ENCODE measurements at regions not wholly inside any gene's neighbourhood (a gene's known extent, or its start where the extent isn't known, plus 50 kb on each side); places are given as distances from the start of the nearest gene placed in this dataset.

DNA sequence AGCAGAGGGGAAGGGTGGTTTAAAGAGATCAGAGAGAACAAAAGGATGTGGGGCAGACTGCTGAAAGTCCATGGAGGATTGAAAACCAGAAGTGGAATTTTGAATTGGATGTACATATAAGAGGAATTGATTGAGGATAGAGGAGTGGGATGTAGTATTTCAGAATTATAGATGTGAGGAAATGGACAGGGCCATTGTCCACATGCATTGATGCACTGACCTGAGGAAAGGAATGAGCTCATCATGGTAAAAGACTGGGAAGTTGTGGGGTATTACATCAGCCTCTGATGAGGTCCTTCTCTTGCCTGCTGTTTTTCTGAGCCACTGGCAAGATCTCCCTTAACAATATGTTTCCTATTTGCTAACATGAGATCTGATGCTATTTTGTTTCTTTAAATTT lies 365.7 kb upstream of the FANCL start:
- Histone ChIP-seq H3K27me3 (ENCODE audit: low read length) (no peaks in the 10 kb centered on the region), H3K9me3 (ENCODE audit: insufficient read depth, low read length) (no peaks in the 10 kb centered on the region), H2AFZ (ENCODE audit: low read depth, low read length, severe bottlenecking) (no peak overlapping the region), H3K9me2 (replicated peaks; ENCODE audit: insufficient read depth, low read length) (no peaks in the 10 kb centered on the region), H3K27ac (ENCODE audit: low read depth, low read length) (no peak overlapping the region), H3K79me2 (ENCODE audit: insufficient read depth, low read length) (no peaks in the 10 kb centered on the region), H3K36me3 (ENCODE audit: low read length) (no peaks in the 10 kb centered on the region), H3F3A (ENCODE audit: insufficient read depth) (no peaks in the 10 kb centered on the region), H3K4me2 (ENCODE audit: low read depth, low read length, poor library complexity, severe bottlenecking) (no peak overlapping the region), H3K9ac (ENCODE audit: low read length) (no peak overlapping the region), H4K20me1 (ENCODE audit: low read depth, low read length) (no peaks in the 10 kb centered on the region), H3K4me3 (ENCODE audit: insufficient read depth, low read length, poor library complexity, severe bottlenecking) (no peak overlapping the region)
- no peak for TF ChIP-seq EZH2phosphoT487 (conservative IDR thresholded peaks at IDR 0.05; ENCODE audit: low read length)
- TF ChIP-seq, protein P1, sequence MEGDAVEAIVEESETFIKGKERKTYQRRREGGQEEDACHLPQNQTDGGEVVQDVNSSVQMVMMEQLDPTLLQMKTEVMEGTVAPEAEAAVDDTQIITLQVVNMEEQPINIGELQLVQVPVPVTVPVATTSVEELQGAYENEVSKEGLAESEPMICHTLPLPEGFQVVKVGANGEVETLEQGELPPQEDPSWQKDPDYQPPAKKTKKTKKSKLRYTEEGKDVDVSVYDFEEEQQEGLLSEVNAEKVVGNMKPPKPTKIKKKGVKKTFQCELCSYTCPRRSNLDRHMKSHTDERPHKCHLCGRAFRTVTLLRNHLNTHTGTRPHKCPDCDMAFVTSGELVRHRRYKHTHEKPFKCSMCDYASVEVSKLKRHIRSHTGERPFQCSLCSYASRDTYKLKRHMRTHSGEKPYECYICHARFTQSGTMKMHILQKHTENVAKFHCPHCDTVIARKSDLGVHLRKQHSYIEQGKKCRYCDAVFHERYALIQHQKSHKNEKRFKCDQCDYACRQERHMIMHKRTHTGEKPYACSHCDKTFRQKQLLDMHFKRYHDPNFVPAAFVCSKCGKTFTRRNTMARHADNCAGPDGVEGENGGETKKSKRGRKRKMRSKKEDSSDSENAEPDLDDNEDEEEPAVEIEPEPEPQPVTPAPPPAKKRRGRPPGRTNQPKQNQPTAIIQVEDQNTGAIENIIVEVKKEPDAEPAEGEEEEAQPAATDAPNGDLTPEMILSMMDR (IDR thresholded peaks at IDR 0.05; ENCODE audit: insufficient read depth, low read length, poor library complexity, severe bottlenecking): no peak

DNA sequence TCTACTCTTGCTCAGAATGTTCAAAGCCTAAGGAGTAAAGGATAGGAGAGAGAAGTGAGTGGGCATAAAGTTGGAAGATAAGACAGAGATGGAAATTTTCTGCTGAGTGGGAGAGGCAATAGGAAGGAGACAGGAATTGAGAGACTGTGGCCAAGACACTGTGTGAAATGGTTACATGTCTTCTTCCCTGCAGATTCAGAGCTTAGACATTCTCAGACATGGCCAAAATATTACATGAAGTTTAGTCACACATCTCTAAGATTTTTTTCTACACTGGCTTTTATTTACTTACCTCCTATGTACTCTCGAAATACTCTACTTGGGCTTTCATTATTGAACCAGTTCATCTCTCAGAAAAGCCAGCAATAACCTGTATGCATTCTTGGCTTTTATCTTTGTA lies 363.0 kb upstream of the FANCL start:
- Histone ChIP-seq H3K9ac (ENCODE audit: low read length) (no peak overlapping the region), H4K20me1 (ENCODE audit: low read depth, low read length) (no peaks in the 10 kb centered on the region), H3K79me2 (ENCODE audit: insufficient read depth, low read length) (no peaks in the 10 kb centered on the region), H3K9me2 (replicated peaks; ENCODE audit: insufficient read depth, low read length) (no peaks in the 10 kb centered on the region), H3K4me3 (ENCODE audit: insufficient read depth, low read length, poor library complexity, severe bottlenecking) (no peak overlapping the region), H3K4me2 (ENCODE audit: low read depth, low read length, poor library complexity, severe bottlenecking) (no peak overlapping the region), H3K27ac (ENCODE audit: low read depth, low read length) (no peak overlapping the region), H2AFZ (ENCODE audit: low read depth, low read length, severe bottlenecking) (no peak overlapping the region), H3K36me3 (ENCODE audit: low read length) (no peaks in the 10 kb centered on the region), H3K9me3 (ENCODE audit: insufficient read depth, low read length) (no peaks in the 10 kb centered on the region), H3K27me3 (ENCODE audit: low read length) (no peaks in the 10 kb centered on the region), H3F3A (ENCODE audit: insufficient read depth) (no peaks in the 10 kb centered on the region)
- TF ChIP-seq, protein P1 (IDR thresholded peaks at IDR 0.05; ENCODE audit: insufficient read depth, low read length, poor library complexity, severe bottlenecking): no peak
- no peak for TF ChIP-seq EZH2phosphoT487 (conservative IDR thresholded peaks at IDR 0.05; ENCODE audit: low read length)

DNA sequence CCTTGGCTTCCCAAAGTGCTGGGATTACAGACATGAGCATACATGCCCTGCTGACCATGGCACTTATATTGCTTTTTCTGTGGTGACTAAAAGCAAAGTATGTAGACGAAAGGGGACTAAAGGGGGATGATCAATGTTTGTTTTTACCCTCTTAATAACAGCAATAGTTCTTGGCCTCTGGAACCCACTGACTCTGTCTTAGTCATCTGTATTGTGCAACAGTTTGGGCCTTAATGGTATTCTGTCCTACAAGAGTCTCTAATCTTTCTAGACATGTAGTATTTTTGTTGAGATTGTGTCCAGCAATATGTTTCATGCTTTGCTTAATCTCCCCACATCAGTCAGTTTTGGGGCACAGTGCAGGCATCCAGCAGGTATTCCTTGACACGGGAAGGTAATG lies 359.9 kb upstream of the FANCL start:
- Histone ChIP-seq H3K9me2 (replicated peaks; ENCODE audit: insufficient read depth, low read length) (no peaks in the 10 kb centered on the region), H3K4me3 (ENCODE audit: insufficient read depth, low read length, poor library complexity, severe bottlenecking) (no peak overlapping the region), H3K27me3 (ENCODE audit: low read length) (no peaks in the 10 kb centered on the region), H3K9me3 (ENCODE audit: insufficient read depth, low read length) (no peaks in the 10 kb centered on the region), H3K27ac (ENCODE audit: low read depth, low read length) (no peak overlapping the region), H3K79me2 (ENCODE audit: insufficient read depth, low read length) (no peaks in the 10 kb centered on the region), H3K36me3 (ENCODE audit: low read length) (no peaks in the 10 kb centered on the region), H3K4me2 (ENCODE audit: low read depth, low read length, poor library complexity, severe bottlenecking) (no peak overlapping the region), H3K9ac (ENCODE audit: low read length) (no peak overlapping the region), H4K20me1 (ENCODE audit: low read depth, low read length) (no peaks in the 10 kb centered on the region), H2AFZ (ENCODE audit: low read depth, low read length, severe bottlenecking) (no peak overlapping the region), H3F3A (ENCODE audit: insufficient read depth) (no peaks in the 10 kb centered on the region)
- no peak for TF ChIP-seq EZH2phosphoT487 (conservative IDR thresholded peaks at IDR 0.05; ENCODE audit: low read length)
- TF ChIP-seq, protein P1 (IDR thresholded peaks at IDR 0.05; ENCODE audit: insufficient read depth, low read length, poor library complexity, severe bottlenecking): no peak

DNA sequence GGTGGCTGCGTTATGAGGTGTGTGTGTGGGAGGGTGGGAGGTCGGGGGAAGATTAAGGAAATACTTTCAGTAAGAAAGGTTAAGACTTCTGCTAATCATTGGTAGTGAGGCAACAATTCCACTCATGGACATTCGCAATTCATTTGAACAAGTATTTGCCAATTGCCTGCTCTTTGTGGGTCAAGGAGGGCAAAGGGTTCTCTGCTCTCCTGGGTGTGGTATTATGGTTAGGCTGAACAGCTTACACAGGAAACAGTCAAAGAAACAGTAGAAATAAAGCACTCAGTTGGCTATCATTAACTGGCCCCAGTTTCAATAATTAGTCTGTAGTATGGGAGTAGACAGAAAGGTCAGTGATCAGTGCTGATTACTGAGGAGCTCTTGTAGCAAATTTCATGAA lies 357.0 kb upstream of the FANCL start:
- Histone ChIP-seq H3K9me2 (replicated peaks; ENCODE audit: insufficient read depth, low read length) (no peaks in the 10 kb centered on the region), H3K27me3 (ENCODE audit: low read length) (no peaks in the 10 kb centered on the region), H3K4me2 (ENCODE audit: low read depth, low read length, poor library complexity, severe bottlenecking) (no peak overlapping the region), H3K79me2 (ENCODE audit: insufficient read depth, low read length) (no peaks in the 10 kb centered on the region), H3K27ac (ENCODE audit: low read depth, low read length) (no peak overlapping the region), H3K9ac (ENCODE audit: low read length) (no peak overlapping the region), H4K20me1 (ENCODE audit: low read depth, low read length) (no peaks in the 10 kb centered on the region), H3K36me3 (ENCODE audit: low read length) (no peaks in the 10 kb centered on the region), H2AFZ (ENCODE audit: low read depth, low read length, severe bottlenecking) (no peak overlapping the region), H3K9me3 (ENCODE audit: insufficient read depth, low read length) (no peaks in the 10 kb centered on the region), H3F3A (ENCODE audit: insufficient read depth) (no peaks in the 10 kb centered on the region), H3K4me3 (ENCODE audit: insufficient read depth, low read length, poor library complexity, severe bottlenecking) (no peak overlapping the region)
- TF ChIP-seq, protein P1 (IDR thresholded peaks at IDR 0.05; ENCODE audit: insufficient read depth, low read length, poor library complexity, severe bottlenecking): no peak
- TF ChIP-seq EZH2phosphoT487 (conservative IDR thresholded peaks at IDR 0.05; ENCODE audit: low read length): no peak
